ENCODE measurements at regions not wholly inside any gene's neighbourhood (a gene's known extent, or its start where the extent isn't known, plus 50 kb on each side); places are given as distances from the start of the nearest gene placed in this dataset.

DNA sequence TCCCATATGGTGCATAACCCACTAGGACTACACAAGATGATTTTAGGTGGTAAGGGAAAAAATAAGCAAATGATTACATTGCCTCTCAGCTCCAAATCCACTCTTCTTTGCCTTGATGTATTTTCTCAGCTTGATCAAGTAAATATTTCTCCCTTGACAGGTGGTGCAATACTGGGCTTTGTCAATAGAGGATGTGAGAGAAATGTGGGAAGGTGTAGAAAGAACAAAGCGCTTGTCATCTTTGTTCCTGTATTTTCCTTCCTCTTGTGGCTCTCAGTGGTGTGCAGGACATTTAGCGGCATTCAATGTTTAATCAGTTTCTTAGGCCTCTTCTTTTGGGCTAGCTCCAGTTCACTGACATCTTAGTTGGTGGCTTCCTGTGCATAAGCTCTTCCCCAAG, 1165.8 kb upstream of the GOT2 start:
- 72% methylated on average over 2 of the region's 2 CpGs for WGBS
- H3K9ac ChIP-seq (ENCODE audit: low read depth in 1 of 2, low read length in 2 of 2): no peak overlapping the region
- H3K4me3 ChIP-seq (ENCODE audit: low read depth in 1 of 3, low read length in 3 of 3): no peak overlapping the region
- no peaks in the 10 kb centered on the region for H3K36me3 ChIP-seq (ENCODE audit: control insufficient read depth in 4 of 4, insufficient read depth in 3 of 4, low read depth in 1 of 4, low read length in 3 of 4)
- no peak overlapping the region for H3K27ac ChIP-seq (ENCODE audit: low read depth in 1 of 2, low read length in 2 of 2)
- H3K27me3 ChIP-seq (ENCODE audit: control insufficient read depth in 4 of 4, insufficient read depth in 4 of 4, low read length in 3 of 4): no peaks in the 10 kb centered on the region
- DNase-seq (ENCODE audit: low spot score): no peak
- no peaks in the 10 kb centered on the region for H3K4me1 ChIP-seq (ENCODE audit: control insufficient read depth in 4 of 4, insufficient read depth in 4 of 4, low read length in 3 of 4)
- no peak for TF ChIP-seq GABPA (IDR thresholded peaks at IDR 0.05 in 1 of 2, conservative IDR thresholded peaks at IDR 0.05 in 1 of 2)
- H3K9me3 ChIP-seq (ENCODE audit: control insufficient read depth in 4 of 4, low read length in 3 of 4): no peaks in the 10 kb centered on the region

DNA sequence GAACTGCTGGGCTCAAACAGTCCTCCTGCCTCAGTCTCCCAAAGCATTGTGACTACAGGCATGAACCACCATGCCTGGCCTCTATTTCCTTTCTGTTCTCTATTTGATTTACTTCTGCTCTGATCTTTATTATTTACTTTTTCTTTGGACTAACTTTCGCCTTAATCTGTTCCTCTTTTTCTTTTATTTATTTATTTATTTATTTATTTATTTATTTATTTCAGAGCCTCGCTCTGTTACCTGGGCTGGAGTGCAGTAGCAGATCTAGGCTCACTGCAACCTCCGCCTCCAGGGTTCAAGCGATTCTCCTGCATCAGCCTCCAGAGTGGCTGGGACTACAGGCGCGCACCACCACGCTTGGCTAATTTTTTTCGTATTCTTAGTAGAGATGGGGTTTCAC, 1158.3 kb upstream of the GOT2 start:
- no peak for DNase-seq (ENCODE audit: low spot score)
- Histone ChIP-seq H3K4me3 (ENCODE audit: low read depth in 1 of 3, low read length in 3 of 3) (no peak overlapping the region), H3K27me3 (ENCODE audit: control insufficient read depth in 4 of 4, insufficient read depth in 4 of 4, low read length in 3 of 4) (no peaks in the 10 kb centered on the region), H3K9ac (ENCODE audit: low read depth in 1 of 2, low read length in 2 of 2) (no peak overlapping the region), H3K4me1 (ENCODE audit: control insufficient read depth in 4 of 4, insufficient read depth in 4 of 4, low read length in 3 of 4) (no peaks in the 10 kb centered on the region), H3K36me3 (ENCODE audit: control insufficient read depth in 4 of 4, insufficient read depth in 3 of 4, low read depth in 1 of 4, low read length in 3 of 4) (no peaks in the 10 kb centered on the region), H3K27ac (ENCODE audit: low read depth in 1 of 2, low read length in 2 of 2) (no peak overlapping the region), H3K9me3 (ENCODE audit: control insufficient read depth in 4 of 4, low read length in 3 of 4) (peaks cover 0 to 2% (median under 1%) of the 10 kb centered on the region in 4 donors)
- TF ChIP-seq, protein P1, sequence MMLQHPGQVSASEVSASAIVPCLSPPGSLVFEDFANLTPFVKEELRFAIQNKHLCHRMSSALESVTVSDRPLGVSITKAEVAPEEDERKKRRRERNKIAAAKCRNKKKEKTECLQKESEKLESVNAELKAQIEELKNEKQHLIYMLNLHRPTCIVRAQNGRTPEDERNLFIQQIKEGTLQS (IDR thresholded peaks at IDR 0.05): no peak
- TF ChIP-seq FOXA2 (IDR thresholded peaks at IDR 0.05) (no peak), RXRA (IDR thresholded peaks at IDR 0.05) (no peak), EGR1 (IDR thresholded peaks at IDR 0.05; ENCODE audit: low read depth in 2 of 2) (no peak), HNF4A (conservative IDR thresholded peaks at IDR 0.05) (no peak), JUND (IDR thresholded peaks at IDR 0.05) (no peak), GABPA (IDR thresholded peaks at IDR 0.05 in 1 of 2, conservative IDR thresholded peaks at IDR 0.05 in 1 of 2) (no peak), NR2F2 (IDR thresholded peaks at IDR 0.05) (no peak), RAD21 (IDR thresholded peaks at IDR 0.05) (no peak), TAF1 (conservative IDR thresholded peaks at IDR 0.05) (no peak), YY1 (IDR thresholded peaks at IDR 0.05) (no peak), HNF4G (IDR thresholded peaks at IDR 0.05) (no peak), SP1 (IDR thresholded peaks at IDR 0.05) (no peak)
- TF ChIP-seq, protein P2, sequence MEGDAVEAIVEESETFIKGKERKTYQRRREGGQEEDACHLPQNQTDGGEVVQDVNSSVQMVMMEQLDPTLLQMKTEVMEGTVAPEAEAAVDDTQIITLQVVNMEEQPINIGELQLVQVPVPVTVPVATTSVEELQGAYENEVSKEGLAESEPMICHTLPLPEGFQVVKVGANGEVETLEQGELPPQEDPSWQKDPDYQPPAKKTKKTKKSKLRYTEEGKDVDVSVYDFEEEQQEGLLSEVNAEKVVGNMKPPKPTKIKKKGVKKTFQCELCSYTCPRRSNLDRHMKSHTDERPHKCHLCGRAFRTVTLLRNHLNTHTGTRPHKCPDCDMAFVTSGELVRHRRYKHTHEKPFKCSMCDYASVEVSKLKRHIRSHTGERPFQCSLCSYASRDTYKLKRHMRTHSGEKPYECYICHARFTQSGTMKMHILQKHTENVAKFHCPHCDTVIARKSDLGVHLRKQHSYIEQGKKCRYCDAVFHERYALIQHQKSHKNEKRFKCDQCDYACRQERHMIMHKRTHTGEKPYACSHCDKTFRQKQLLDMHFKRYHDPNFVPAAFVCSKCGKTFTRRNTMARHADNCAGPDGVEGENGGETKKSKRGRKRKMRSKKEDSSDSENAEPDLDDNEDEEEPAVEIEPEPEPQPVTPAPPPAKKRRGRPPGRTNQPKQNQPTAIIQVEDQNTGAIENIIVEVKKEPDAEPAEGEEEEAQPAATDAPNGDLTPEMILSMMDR (IDR thresholded peaks at IDR 0.05; ENCODE audit: low read depth, low read length, missing input control): no peak
- TF ChIP-seq, protein P3, sequence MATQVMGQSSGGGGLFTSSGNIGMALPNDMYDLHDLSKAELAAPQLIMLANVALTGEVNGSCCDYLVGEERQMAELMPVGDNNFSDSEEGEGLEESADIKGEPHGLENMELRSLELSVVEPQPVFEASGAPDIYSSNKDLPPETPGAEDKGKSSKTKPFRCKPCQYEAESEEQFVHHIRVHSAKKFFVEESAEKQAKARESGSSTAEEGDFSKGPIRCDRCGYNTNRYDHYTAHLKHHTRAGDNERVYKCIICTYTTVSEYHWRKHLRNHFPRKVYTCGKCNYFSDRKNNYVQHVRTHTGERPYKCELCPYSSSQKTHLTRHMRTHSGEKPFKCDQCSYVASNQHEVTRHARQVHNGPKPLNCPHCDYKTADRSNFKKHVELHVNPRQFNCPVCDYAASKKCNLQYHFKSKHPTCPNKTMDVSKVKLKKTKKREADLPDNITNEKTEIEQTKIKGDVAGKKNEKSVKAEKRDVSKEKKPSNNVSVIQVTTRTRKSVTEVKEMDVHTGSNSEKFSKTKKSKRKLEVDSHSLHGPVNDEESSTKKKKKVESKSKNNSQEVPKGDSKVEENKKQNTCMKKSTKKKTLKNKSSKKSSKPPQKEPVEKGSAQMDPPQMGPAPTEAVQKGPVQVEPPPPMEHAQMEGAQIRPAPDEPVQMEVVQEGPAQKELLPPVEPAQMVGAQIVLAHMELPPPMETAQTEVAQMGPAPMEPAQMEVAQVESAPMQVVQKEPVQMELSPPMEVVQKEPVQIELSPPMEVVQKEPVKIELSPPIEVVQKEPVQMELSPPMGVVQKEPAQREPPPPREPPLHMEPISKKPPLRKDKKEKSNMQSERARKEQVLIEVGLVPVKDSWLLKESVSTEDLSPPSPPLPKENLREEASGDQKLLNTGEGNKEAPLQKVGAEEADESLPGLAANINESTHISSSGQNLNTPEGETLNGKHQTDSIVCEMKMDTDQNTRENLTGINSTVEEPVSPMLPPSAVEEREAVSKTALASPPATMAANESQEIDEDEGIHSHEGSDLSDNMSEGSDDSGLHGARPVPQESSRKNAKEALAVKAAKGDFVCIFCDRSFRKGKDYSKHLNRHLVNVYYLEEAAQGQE (IDR thresholded peaks at IDR 0.05): no peak
- TF ChIP-seq, protein P4, sequence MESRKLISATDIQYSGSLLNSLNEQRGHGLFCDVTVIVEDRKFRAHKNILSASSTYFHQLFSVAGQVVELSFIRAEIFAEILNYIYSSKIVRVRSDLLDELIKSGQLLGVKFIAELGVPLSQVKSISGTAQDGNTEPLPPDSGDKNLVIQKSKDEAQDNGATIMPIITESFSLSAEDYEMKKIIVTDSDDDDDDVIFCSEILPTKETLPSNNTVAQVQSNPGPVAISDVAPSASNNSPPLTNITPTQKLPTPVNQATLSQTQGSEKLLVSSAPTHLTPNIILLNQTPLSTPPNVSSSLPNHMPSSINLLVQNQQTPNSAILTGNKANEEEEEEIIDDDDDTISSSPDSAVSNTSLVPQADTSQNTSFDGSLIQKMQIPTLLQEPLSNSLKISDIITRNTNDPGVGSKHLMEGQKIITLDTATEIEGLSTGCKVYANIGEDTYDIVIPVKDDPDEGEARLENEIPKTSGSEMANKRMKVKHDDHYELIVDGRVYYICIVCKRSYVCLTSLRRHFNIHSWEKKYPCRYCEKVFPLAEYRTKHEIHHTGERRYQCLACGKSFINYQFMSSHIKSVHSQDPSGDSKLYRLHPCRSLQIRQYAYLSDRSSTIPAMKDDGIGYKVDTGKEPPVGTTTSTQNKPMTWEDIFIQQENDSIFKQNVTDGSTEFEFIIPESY (IDR thresholded peaks at IDR 0.05): no peak
- TF ChIP-seq, protein P5, sequence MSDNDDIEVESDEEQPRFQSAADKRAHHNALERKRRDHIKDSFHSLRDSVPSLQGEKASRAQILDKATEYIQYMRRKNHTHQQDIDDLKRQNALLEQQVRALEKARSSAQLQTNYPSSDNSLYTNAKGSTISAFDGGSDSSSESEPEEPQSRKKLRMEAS (IDR thresholded peaks at IDR 0.05): no peak
- WGBS: 93% methylated on average over 8 of the region's 8 CpGs

All from liver (tissue), 8 donors.